Osteoblast (primary cell): ENCODE measurements at regions not wholly inside any gene's neighbourhood (a gene's known extent, or its start where the extent isn't known, plus 50 kb on each side); places are given as distances from the start of the nearest gene placed in this dataset.

ENCODE experiments used
- DNase-seq: peaks from one replicate; pipeline ENCODE4 v3.0.0; 2011; ENCODE audit warnings: low spot score, mixed read lengths; ENCODE audit not compliant: insufficient read length; ENCODE audit errors: missing footprints
- H2AFZ ChIP-seq: 2 replicates; pipeline ENCODE4 v1.6.0; 2011; ENCODE audit warnings: mild to moderate bottlenecking, low read length
- H3K27ac ChIP-seq: 2 replicates; pipeline ENCODE4 v1.5.1; 2011; ENCODE audit warnings: mild to moderate bottlenecking, low read depth, low read length, moderate library complexity
- H3K27me3 ChIP-seq: 2 replicates; pipeline ENCODE4 v1.6.0; 2012; ENCODE audit warnings: mild to moderate bottlenecking, control low read depth, inconsistent platforms, low read length, moderate library complexity; ENCODE audit not compliant: insufficient read depth
- H3K36me3 ChIP-seq: 2 replicates; pipeline ENCODE4 v1.5.1; 2011; ENCODE audit warnings: mild to moderate bottlenecking, low read length, control low read depth, moderate library complexity; ENCODE audit not compliant: insufficient read depth
- H3K4me1 ChIP-seq: 2 replicates; pipeline ENCODE4 v1.5.1; 2011; ENCODE audit warnings: mild to moderate bottlenecking, low read length, control low read depth, moderate library complexity; ENCODE audit not compliant: insufficient read depth
- H3K4me2 ChIP-seq: 2 replicates; pipeline ENCODE4 v1.6.0; 2011; ENCODE audit warnings: mild to moderate bottlenecking, low read length; ENCODE audit not compliant: insufficient read depth
- H3K4me3 ChIP-seq: fragments of 200-600 bp; sonication (generic); 3 replicates; pipeline ENCODE4 v1.5.1; 2012; ENCODE audit warnings: mild to moderate bottlenecking, low read length, inconsistent platforms; ENCODE audit not compliant: insufficient read depth
- H3K79me2 ChIP-seq: 2 replicates; pipeline ENCODE4 v1.6.0; 2012; ENCODE audit warnings: mild to moderate bottlenecking, low read length, control low read depth, inconsistent platforms; ENCODE audit not compliant: insufficient read depth
- H3K9me3 ChIP-seq: 2 replicates; pipeline ENCODE4 v1.5.1; 2011; ENCODE audit warnings: low read depth, low read length, control low read depth
- H4K20me1 ChIP-seq: 2 replicates; pipeline ENCODE4 v1.6.0; 2012; ENCODE audit warnings: mild to moderate bottlenecking, low read length, control low read depth; ENCODE audit not compliant: insufficient read depth
- TF ChIP-seq, protein P1 (sequence below): IDR thresholded peaks from 2 replicates; pipeline ENCODE4 v1.5.1; 2011; ENCODE audit warnings: mild to moderate bottlenecking, low read depth, low read length, moderate library complexity; ENCODE audit errors: extremely low read depth

DNA sequence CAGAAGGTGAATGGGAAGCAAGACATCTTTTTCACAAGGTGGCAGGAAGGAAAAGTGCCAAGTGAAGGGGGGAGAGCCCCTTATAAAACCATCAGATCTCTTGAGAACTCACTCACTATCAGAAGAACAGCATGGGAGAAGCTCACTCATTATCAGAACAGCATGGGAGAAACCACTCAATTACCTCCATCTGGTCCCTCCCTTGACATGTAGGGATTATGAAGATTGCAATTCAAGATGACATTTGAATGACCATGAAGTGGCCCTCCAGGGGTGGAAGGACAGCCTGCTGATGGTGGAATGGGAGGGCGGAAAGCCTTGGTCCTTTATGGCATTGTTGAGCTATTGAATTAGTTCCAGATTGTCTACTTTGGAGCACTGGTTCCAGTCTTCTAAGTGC lies 413.0 kb upstream of the MEX3C start:
- no peak for DNase-seq
- no peaks in the 10 kb centered on the region for H3K79me2 ChIP-seq
- no peak overlapping the region for H2AFZ ChIP-seq
- H3K27me3 ChIP-seq, result no peaks in the 10 kb centered on the region
- no peak overlapping the region for H3K27ac ChIP-seq
- H3K4me2 ChIP-seq, result no peak overlapping the region
- no peaks in the 10 kb centered on the region for H3K36me3 ChIP-seq
- no peaks in the 10 kb centered on the region for H3K4me1 ChIP-seq
- no peak overlapping the region for H3K4me3 ChIP-seq
- H4K20me1 ChIP-seq, result no peaks in the 10 kb centered on the region
- TF ChIP-seq, protein P1, sequence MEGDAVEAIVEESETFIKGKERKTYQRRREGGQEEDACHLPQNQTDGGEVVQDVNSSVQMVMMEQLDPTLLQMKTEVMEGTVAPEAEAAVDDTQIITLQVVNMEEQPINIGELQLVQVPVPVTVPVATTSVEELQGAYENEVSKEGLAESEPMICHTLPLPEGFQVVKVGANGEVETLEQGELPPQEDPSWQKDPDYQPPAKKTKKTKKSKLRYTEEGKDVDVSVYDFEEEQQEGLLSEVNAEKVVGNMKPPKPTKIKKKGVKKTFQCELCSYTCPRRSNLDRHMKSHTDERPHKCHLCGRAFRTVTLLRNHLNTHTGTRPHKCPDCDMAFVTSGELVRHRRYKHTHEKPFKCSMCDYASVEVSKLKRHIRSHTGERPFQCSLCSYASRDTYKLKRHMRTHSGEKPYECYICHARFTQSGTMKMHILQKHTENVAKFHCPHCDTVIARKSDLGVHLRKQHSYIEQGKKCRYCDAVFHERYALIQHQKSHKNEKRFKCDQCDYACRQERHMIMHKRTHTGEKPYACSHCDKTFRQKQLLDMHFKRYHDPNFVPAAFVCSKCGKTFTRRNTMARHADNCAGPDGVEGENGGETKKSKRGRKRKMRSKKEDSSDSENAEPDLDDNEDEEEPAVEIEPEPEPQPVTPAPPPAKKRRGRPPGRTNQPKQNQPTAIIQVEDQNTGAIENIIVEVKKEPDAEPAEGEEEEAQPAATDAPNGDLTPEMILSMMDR, result no peak
- H3K9me3 ChIP-seq, result no peaks in the 10 kb centered on the region

DNA sequence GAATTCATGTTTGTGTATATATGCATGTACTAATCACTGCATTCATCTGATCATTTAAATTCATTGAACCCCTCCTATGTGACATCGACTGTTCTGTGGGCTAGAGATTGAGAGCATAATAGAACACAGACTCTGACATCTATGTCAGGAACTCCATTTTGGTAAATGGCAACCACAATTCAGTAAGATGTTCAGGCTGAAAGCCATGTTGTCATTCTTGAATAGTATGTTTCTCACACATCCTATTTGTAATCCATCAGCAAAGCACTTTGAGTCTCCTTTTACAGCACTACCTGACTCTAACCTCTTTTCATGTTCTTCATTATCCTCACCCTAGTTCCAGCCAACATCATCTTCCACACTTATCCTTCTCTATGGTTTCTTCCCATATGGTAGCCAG lies 413.8 kb upstream of the MEX3C start:
- no peaks in the 10 kb centered on the region for H4K20me1 ChIP-seq
- no peaks in the 10 kb centered on the region for H3K27me3 ChIP-seq
- H3K9me3 ChIP-seq, result no peaks in the 10 kb centered on the region
- no peaks in the 10 kb centered on the region for H3K36me3 ChIP-seq
- H3K4me2 ChIP-seq, result no peak overlapping the region
- no peaks in the 10 kb centered on the region for H3K4me1 ChIP-seq
- DNase-seq, result no peak
- no peak overlapping the region for H3K27ac ChIP-seq
- no peak overlapping the region for H2AFZ ChIP-seq
- no peak overlapping the region for H3K4me3 ChIP-seq
- TF ChIP-seq, protein P1, result no peak
- H3K79me2 ChIP-seq, result no peaks in the 10 kb centered on the region

DNA sequence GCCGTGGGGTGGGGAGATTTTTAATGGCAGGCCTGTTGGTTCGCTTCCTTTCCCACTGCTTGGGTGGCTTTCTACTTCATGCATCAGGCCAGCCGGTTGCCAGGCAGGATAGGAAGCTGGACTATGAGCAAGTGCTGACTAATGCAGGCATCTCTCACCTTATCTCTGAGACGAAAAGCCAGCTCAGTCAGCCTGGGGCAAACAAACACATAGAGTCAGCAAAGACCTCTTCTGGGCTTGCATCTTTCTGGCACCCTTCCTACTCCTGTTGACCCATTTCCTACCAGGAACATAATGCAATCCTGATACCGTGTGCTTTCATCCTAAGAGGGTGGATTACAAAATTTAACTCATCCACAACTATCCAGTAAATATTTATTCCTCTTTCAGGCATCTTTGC lies 416.6 kb upstream of the MEX3C start:
- H2AFZ ChIP-seq, result no peak overlapping the region
- no peaks in the 10 kb centered on the region for H3K79me2 ChIP-seq
- no peaks in the 10 kb centered on the region for H3K27me3 ChIP-seq
- TF ChIP-seq, protein P1, result no peak
- H3K27ac ChIP-seq, result no peak overlapping the region
- H3K36me3 ChIP-seq, result no peaks in the 10 kb centered on the region
- H3K9me3 ChIP-seq, result no peaks in the 10 kb centered on the region
- no peaks in the 10 kb centered on the region for H4K20me1 ChIP-seq
- H3K4me3 ChIP-seq, result no peak overlapping the region
- H3K4me1 ChIP-seq, result no peaks in the 10 kb centered on the region
- no peak overlapping the region for H3K4me2 ChIP-seq
- no peak for DNase-seq

DNA sequence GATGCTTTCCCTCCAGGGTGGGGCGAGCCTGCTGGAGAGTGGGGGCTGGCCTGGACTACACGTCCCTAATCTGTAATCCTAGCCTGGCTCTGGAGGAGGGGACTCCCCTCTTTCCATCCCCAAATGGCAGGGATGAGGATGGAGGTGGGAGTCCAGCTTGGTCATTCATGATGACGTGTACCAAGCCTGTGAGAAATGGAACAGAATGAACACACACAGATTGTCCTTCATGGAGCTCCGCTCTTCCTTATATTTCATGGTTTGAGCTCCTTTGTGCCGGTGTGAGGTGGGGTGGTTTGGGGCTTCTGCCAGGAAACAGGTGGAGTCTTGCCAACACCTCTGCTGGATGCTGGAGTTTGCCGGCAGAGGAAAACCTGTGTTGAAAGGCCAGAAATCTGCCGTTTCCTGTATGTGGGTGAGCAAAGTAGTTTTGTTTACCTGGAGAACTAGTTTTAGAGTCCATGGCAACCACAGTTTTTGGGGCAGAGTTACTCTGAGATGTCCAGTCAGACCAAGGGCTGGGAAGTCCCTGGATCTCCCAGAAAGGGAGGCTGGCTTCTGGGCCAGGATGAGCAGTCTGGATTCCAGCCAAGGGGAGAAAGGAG lies 417.6 kb upstream of the MEX3C start:
- Histone ChIP-seq H3K79me2 (no peaks in the 10 kb centered on the region), H3K9me3 (no peaks in the 10 kb centered on the region), H3K4me3 (no peak overlapping the region), H3K4me1 (no peaks in the 10 kb centered on the region), H4K20me1 (no peaks in the 10 kb centered on the region), H2AFZ (no peak overlapping the region), H3K27ac (no peak overlapping the region), H3K4me2 (no peak overlapping the region), H3K36me3 (no peaks in the 10 kb centered on the region), H3K27me3 (no peaks in the 10 kb centered on the region)
- TF ChIP-seq, protein P1, result no peak
- no peak for DNase-seq
